Thymus (tissue), 11 donors: ENCODE measurements at regions not wholly inside any gene's neighbourhood (a gene's known extent, or its start where the extent isn't known, plus 50 kb on each side); places are given as distances from the start of the nearest gene placed in this dataset.
"Not testable (repeated sequence)": the region's sequence is repeated elsewhere in the genome, so short reads cannot be mapped to it uniquely, and the experiment has no call there.

Experiments used
- DNase-seq, 9 donors: peaks; one replicate each; pipeline ENCODE4 v3.0.0-alpha.2; 2013; ENCODE audit warnings: low spot score in 9 of 9, low read depth in 6 of 9, missing footprints in 1 of 9
- H3K27ac ChIP-seq, 2 donors: one replicate each; pipeline ENCODE4 v1.5.1; 2013; ENCODE audit warnings: control low read depth in 1 of 2, low read depth in 1 of 2, low read length in 1 of 2, mild to moderate bottlenecking in 1 of 2, moderate library complexity in 1 of 2
- H3K27me3 ChIP-seq, 2 donors: one replicate each; pipeline ENCODE4 v1.5.1; 2013; ENCODE audit warnings: low read length in 1 of 2; ENCODE audit not compliant: control insufficient read depth in 2 of 2, insufficient read depth in 1 of 2
- H3K36me3 ChIP-seq, 2 donors: one replicate each; pipeline ENCODE4 v1.5.1; 2013; ENCODE audit warnings: low read length in 1 of 2, mild to moderate bottlenecking in 1 of 2, moderate library complexity in 1 of 2; ENCODE audit not compliant: control insufficient read depth in 2 of 2, insufficient read depth in 2 of 2
- H3K4me1 ChIP-seq, 2 donors: one replicate each; pipeline ENCODE4 v1.5.1; 2013; ENCODE audit warnings: low read length in 2 of 2; ENCODE audit not compliant: control insufficient read depth in 2 of 2, insufficient read depth in 2 of 2
- H3K4me3 ChIP-seq, 2 donors: one replicate each; pipeline ENCODE4 v1.5.1; 2013; ENCODE audit warnings: low read length in 2 of 2, control low read depth in 1 of 2, mild to moderate bottlenecking in 1 of 2
- H3K9me3 ChIP-seq, 2 donors: one replicate each; pipeline ENCODE4 v1.5.1; 2013; ENCODE audit warnings: low read length in 1 of 2, mild to moderate bottlenecking in 1 of 2; ENCODE audit not compliant: control insufficient read depth in 2 of 2, insufficient read depth in 1 of 2
- WGBS: extraction: QIAGEN DNeasy Blood & Tissue Kit; methylation state at CpG from one replicate; pipeline ENCODE4 v1.1.7; 2013; 5-methylcytosine and 5-hydroxymethylcytosine counted together
- donor health status: healthy.

- Histone ChIP-seq H3K27ac (no peak overlapping the region), H3K36me3 (no peaks in the 10 kb centered on the region), H3K9me3 (no peaks in the 10 kb centered on the region), H3K4me1 (no peaks in the 10 kb centered on the region), H3K4me3 (no peak overlapping the region), H3K27me3 (no peaks in the 10 kb centered on the region)
- 92% methylated on average over 5 of the region's 5 CpGs for WGBS
- no peak for DNase-seq
Measured at GRCh38 chr10:117617659-117618058, 75.1 kb downstream of the EMX2 start.

- H3K27ac ChIP-seq = no peak overlapping the region
- no peak overlapping the region for H3K4me3 ChIP-seq
- H3K4me1 ChIP-seq = no peaks in the 10 kb centered on the region
- 76% methylated on average over 7 of the region's 7 CpGs for WGBS
- no peaks in the 10 kb centered on the region for H3K9me3 ChIP-seq
- no peak for DNase-seq
- no peaks in the 10 kb centered on the region for H3K27me3 ChIP-seq
- no peaks in the 10 kb centered on the region for H3K36me3 ChIP-seq
Measured at GRCh38 chr10:117619223-117619622, 76.7 kb downstream of the EMX2 start.

- Histone ChIP-seq H3K36me3 (no peaks in the 10 kb centered on the region), H3K27ac (no peak overlapping the region), H3K9me3 (no peaks in the 10 kb centered on the region), H3K27me3 (no peaks in the 10 kb centered on the region), H3K4me1 (no peaks in the 10 kb centered on the region), H3K4me3 (no peak overlapping the region)
- DNase-seq = no peak
- 89% methylated on average over 9 of the region's 9 CpGs for WGBS
Measured at GRCh38 chr10:117619707-117620405, 77.3 kb downstream of the EMX2 start.

GRCh38 chr10:117621196-117621595 is 78.7 kb downstream of the EMX2 start:
- 85% methylated on average over 7 of the region's 7 CpGs for WGBS
- DNase-seq = no peak
- no peaks in the 10 kb centered on the region for H3K9me3 ChIP-seq
- H3K36me3 ChIP-seq = no peaks in the 10 kb centered on the region
- no peaks in the 10 kb centered on the region for H3K27me3 ChIP-seq
- H3K27ac ChIP-seq = no peak overlapping the region
- no peaks in the 10 kb centered on the region for H3K4me1 ChIP-seq
- H3K4me3 ChIP-seq = no peak overlapping the region

GRCh38 chr10:117621795-117622420 is 79.4 kb downstream of the EMX2 start:
- Histone ChIP-seq H3K4me3 (no peak overlapping the region), H3K27ac (no peak overlapping the region), H3K4me1 (no peaks in the 10 kb centered on the region), H3K9me3 (no peaks in the 10 kb centered on the region), H3K27me3 (no peaks in the 10 kb centered on the region), H3K36me3 (no peaks in the 10 kb centered on the region)
- DNase-seq = no peak
- 67% methylated on average over 8 of the region's 8 CpGs for WGBS

- no peak overlapping the region for H3K27ac ChIP-seq
- no peaks in the 10 kb centered on the region for H3K36me3 ChIP-seq
- no peaks in the 10 kb centered on the region for H3K4me1 ChIP-seq
- WGBS = 90% methylated on average over 10 of the region's 10 CpGs
- DNase-seq = no peak
- H3K27me3 ChIP-seq = no peaks in the 10 kb centered on the region
- no peaks in the 10 kb centered on the region for H3K9me3 ChIP-seq
- H3K4me3 ChIP-seq = no peak overlapping the region
Measured at GRCh38 chr10:117622471-117623184, 80.1 kb downstream of the EMX2 start.

GRCh38 chr10:117626228-117626627 is 83.7 kb downstream of the EMX2 start:
- Histone ChIP-seq H3K9me3 (no peaks in the 10 kb centered on the region), H3K27me3 (no peaks in the 10 kb centered on the region), H3K4me1 (no peaks in the 10 kb centered on the region), H3K27ac (no peak overlapping the region), H3K4me3 (no peak overlapping the region), H3K36me3 (no peaks in the 10 kb centered on the region)
- DNase-seq = no peak
- WGBS = 93% methylated on average over 8 of the region's 8 CpGs

GRCh38 chr10:117627561-117627960 is 85.0 kb downstream of the EMX2 start:
- H3K4me1 ChIP-seq = no peaks in the 10 kb centered on the region
- DNase-seq = no peak
- 90% methylated on average over 4 of the region's 4 CpGs for WGBS

GRCh38 chr10:117629717-117630116 is 87.2 kb downstream of the EMX2 start:
- not testable (repeated sequence) for H3K27ac ChIP-seq, H3K4me1 ChIP-seq, H3K27me3 ChIP-seq, H3K36me3 ChIP-seq, H3K4me3 ChIP-seq, H3K9me3 ChIP-seq, DNase-seq
- WGBS = 94% methylated on average over 9 of the region's 9 CpGs

More at GRCh38 chr10:117627561-117627960, 85.0 kb downstream of the EMX2 start:
- H3K4me3 ChIP-seq = no peak overlapping the region
- H3K27ac ChIP-seq = no peak overlapping the region
- H3K36me3 ChIP-seq = no peaks in the 10 kb centered on the region
- H3K27me3 ChIP-seq = no peaks in the 10 kb centered on the region
- no peaks in the 10 kb centered on the region for H3K9me3 ChIP-seq
